GM18868 (cell line): ENCODE measurements at regions not wholly inside any gene's neighbourhood (a gene's known extent, or its start where the extent isn't known, plus 50 kb on each side); places are given as distances from the start of the nearest gene placed in this dataset.

Experiments used
- ATAC-seq: cut with Tn5 transposase; IDR thresholded peaks from one replicate; pipeline ENCODE4 v1.9.1; 2021; ENCODE audit warnings: mild to moderate bottlenecking, moderate library complexity; ENCODE audit not compliant: unreplicated experiment

- ATAC-seq, result no peak
These were observed 79.0 kb upstream of the SUCLG2 start for GRCh38 chr3:67733269-67733950.

DNA sequence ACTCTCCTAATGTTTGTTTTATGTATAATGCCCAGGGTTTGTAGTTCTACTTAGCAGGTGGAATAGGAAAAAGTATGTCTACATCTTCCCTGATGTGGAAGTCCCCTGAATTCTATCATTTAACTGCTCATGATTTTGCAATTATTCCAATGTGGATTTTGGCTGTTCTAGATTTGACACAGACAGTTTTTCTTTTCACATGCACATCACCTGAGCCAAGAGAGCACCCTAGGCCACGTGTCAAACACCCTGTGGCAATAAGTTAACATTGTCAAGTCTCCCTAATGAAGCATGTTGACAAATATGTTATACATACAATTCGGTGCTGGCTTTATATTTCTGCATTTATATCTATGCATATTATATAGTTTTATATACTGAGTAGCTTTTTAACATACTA is 70.0 kb upstream of the SUCLG2 start:
- no peak for ATAC-seq

DNA sequence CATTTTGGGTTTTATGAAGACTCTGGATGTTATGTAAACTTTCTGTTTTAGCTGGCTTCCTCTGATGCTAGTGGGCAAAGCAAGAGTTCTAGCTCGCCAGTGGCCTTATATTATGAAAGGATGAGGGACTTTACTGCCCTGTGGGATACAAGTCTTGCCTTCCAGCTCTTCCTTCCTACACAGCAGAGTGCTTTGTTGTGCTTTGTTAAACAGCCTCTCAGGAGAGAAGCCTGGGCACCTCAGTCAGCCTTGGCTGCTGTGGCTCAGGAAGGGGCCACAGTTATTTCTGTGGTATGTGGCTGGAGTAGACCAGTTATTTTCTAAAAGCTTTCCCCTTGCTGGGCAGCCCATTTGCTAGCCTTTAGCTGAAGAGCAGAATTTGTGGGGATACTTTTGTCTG is 69.5 kb upstream of the SUCLG2 start:
- no peak for ATAC-seq

DNA sequence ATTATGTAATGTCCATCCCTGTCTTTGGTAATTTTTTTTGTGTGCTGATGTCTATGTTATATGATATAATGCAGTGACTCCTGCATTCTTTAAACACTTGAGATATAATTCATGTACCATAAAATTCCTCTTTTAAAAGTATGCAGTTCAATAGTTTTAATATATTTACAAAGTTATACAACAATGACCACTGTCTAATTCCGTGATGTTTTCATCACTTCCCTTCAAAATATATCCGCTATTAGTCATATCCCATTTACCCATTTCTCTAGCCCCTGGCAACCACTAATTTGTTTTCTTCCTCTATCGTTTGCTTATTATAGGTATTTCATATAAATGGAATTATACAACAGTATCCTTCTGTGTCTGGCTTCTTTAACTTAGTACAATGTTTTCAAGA is 64.9 kb upstream of the SUCLG2 start:
- no peak for ATAC-seq

GRCh38 chr3:67715971-67716370 is 61.6 kb upstream of the SUCLG2 start:
- no peak for ATAC-seq

GRCh38 chr3:67713764-67714469 is 59.5 kb upstream of the SUCLG2 start:
- ATAC-seq, result no peak

GRCh38 chr3:67712259-67712658 is 57.8 kb upstream of the SUCLG2 start:
- ATAC-seq, result no peak

DNA sequence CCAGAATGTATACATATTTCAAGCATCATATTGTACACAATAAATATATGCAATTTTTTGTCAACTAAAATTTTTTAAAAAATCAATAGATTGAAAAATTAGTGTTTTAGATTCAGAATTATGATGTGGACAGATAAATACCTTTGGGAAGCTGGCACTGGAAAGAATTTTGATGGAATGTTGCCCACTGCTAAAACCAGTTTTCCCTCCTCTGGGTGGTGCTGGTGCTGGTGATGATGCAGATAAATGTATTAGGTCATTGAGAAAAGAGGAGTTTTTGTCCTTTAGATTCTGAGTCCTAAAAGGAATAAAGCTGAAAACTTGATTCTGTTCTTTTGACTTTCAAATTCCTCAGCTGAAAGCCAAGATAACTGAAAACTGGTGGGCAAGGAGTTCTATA is 56.0 kb upstream of the SUCLG2 start:
- ATAC-seq, result no peak

DNA sequence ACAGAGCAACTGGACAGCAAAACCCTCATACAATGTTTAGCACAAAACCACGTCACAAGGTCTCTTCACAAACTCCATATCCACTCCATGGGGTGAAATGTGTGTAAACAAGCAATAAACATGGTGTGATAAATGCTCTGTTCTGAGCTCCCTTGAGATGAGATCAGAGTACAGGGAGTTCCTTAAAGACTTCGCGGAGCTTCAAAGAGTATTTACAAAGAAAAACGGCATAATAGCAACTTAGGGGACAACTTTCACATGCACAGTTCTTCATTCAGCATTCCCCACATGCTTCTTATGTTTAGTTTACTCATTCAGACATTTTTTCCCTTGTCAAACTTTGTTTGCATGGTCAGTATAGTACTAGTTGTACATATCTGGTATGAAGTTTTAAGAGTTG is 52.5 kb upstream of the SUCLG2 start:
- ATAC-seq, result no peak

DNA sequence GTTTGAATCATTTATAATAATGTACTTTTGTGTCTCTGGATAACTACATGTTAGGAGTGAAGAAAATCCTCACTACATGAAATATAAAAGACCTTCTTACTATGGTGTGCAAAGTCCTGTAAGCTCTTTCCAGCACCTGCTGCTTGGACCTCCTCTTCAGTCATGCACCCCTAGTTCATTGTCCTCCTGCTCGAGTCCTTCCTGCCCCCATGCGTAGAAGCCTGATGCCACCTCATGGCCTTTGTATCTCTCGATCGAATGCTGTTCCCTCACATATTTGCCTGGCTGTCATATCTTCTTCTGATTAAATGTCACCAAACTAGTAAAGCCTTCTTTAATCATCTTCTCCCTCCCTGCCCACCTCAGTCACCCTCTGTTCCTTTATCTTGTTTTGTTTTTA is 49.9 kb upstream of the SUCLG2 start:
- ATAC-seq, result no peak
